ENCODE measurements at regions not wholly inside any gene's neighbourhood (a gene's known extent, or its start where the extent isn't known, plus 50 kb on each side); places are given as distances from the start of the nearest gene placed in this dataset.

DNA sequence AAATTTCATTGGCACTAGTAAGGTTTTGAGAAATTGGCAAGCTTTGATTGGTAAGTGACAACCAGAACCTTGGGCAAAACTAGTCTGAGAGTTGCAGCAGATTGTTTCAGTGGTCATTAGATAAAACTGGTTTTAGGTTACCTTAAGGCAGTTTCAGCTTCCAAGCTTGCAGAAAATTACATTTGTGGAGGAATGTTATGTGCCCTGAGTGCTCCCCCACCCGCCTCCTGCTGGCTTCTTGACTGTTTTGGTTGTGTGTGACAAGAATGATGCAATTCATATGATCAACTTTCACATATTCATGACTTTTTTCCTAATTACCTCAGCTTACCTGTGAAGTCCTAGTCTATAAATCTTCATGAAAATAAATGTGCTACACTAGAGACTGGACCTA, 599.5 kb upstream of the ZNF804A start:
- DNase-seq (ENCODE audit: extremely low spot score, unreplicated experiment): no peak
- H3K4me3 Mint-ChIP-seq: peak overlapping the region; percentile 2
- TF ChIP-seq, protein P1, sequence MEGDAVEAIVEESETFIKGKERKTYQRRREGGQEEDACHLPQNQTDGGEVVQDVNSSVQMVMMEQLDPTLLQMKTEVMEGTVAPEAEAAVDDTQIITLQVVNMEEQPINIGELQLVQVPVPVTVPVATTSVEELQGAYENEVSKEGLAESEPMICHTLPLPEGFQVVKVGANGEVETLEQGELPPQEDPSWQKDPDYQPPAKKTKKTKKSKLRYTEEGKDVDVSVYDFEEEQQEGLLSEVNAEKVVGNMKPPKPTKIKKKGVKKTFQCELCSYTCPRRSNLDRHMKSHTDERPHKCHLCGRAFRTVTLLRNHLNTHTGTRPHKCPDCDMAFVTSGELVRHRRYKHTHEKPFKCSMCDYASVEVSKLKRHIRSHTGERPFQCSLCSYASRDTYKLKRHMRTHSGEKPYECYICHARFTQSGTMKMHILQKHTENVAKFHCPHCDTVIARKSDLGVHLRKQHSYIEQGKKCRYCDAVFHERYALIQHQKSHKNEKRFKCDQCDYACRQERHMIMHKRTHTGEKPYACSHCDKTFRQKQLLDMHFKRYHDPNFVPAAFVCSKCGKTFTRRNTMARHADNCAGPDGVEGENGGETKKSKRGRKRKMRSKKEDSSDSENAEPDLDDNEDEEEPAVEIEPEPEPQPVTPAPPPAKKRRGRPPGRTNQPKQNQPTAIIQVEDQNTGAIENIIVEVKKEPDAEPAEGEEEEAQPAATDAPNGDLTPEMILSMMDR (conservative IDR thresholded peaks at IDR 0.05): no peak
- H3K9me3 Mint-ChIP-seq: peaks cover 5% of the 10 kb centered on the region
- H3K4me1 Mint-ChIP-seq (ENCODE audit: unreplicated experiment): peaks cover 14% of the 10 kb centered on the region
- no peaks in the 10 kb centered on the region for H3K27me3 Mint-ChIP-seq
- H3K27ac Mint-ChIP-seq: peak overlapping the region; percentile 71
- H3K36me3 Mint-ChIP-seq: peaks cover 3% of the 10 kb centered on the region

DNA sequence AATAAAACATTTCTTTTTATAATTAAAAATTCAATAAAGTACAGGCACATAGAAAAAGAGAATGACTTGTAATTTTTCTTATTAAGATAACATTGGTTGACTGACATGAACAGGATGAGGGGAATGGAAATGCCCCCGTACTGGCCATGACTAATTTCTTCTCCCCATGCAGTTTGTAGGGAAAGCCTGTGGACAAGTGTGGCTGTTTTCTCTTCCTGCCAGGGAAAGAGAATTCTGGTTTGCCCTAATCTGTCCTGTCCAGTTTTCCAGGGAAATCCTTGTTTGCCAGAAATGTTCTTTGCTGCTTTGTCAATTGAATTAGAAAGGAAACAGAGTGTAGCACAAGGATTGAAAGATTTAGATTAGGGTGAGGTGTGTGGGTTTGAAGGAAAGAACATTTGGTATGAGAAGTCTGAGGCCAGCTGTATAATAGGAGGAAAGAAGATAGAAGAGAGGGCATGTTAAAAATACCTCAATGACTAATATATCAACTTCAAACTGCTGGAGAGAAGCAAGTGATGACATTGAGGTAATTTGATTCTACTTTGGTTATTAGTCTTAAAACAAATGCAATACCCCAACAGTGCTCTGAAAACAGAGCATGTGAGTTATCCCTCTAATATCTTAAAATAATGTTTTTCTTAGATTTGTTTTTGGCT, 593.9 kb upstream of the ZNF804A start:
- TF ChIP-seq, protein P1 (conservative IDR thresholded peaks at IDR 0.05): no peak
- peaks cover 5% of the 10 kb centered on the region for H3K9me3 Mint-ChIP-seq
- no peaks in the 10 kb centered on the region for H3K27me3 Mint-ChIP-seq
- peaks cover 4% of the 10 kb centered on the region for H3K4me1 Mint-ChIP-seq (ENCODE audit: unreplicated experiment)
- DNase-seq (ENCODE audit: extremely low spot score, unreplicated experiment): no peak
- H3K27ac Mint-ChIP-seq: no peak overlapping the region
- no peak overlapping the region for H3K4me3 Mint-ChIP-seq
- H3K36me3 Mint-ChIP-seq: peaks cover 3% of the 10 kb centered on the region

DNA sequence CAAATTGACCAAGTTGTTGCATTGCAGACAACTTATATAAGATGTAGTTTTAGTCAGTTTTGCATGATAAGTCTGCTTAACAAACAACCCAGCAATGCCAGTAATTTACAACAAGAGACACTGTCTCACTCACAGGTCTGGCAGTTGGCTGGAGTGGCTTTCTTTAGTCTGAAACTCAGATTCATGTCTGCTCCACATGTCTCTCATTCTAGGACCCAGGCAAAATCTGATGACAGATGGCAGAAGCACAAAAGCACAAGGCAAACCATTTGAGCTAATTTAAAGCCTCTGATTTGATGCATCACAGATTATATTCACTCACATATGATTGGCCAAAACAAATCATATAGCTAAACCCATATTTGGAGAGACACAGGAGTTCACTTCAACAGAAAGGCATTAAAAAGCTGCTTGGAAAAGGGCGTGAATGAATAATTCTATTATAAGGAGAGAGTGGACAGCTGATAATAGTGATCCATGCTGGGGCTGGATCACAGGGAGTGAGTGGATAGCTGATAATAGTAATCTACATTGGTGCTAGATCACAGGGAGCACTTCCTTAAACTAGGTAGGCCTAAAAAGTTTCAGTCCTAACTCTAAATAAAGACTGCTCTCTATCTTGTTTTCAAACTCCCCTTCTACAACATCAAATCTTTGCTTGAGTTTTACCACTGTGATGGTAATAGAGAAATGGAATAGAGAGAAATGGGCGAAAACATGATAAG, 593.2 kb upstream of the ZNF804A start:
- peaks cover 3% of the 10 kb centered on the region for H3K36me3 Mint-ChIP-seq
- TF ChIP-seq, protein P1 (conservative IDR thresholded peaks at IDR 0.05): no peak
- peaks cover 4% of the 10 kb centered on the region for H3K4me1 Mint-ChIP-seq (ENCODE audit: unreplicated experiment)
- no peaks in the 10 kb centered on the region for H3K27me3 Mint-ChIP-seq
- no peak for DNase-seq (ENCODE audit: extremely low spot score, unreplicated experiment)
- no peak overlapping the region for H3K4me3 Mint-ChIP-seq
- H3K9me3 Mint-ChIP-seq: peaks cover 5% of the 10 kb centered on the region
- H3K27ac Mint-ChIP-seq: no peak overlapping the region

DNA sequence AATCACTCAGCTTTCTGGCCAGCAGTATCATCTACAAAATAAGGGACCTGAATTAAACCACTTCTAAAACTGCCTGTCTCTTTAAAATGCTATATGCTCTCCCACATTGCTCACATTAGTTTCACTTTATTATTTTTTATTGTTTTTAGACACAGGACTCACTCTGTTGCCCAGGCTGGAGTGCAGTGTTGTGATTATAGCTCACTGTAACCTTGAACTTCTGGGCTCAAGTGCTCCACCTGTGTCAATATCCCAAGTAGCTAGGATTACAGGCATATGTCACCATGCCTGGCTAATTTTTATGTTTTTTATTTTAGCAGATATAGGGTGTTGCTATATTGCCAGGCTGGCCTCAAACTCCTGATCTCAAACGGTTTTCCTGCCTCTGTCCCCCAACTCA, 591.3 kb upstream of the ZNF804A start:
- Mint-ChIP-seq H3K27me3 (no peaks in the 10 kb centered on the region), H3K4me1 (ENCODE audit: unreplicated experiment) (peaks cover 4% of the 10 kb centered on the region), H3K27ac (no peak overlapping the region), H3K4me3 (no peak overlapping the region), H3K36me3 (no peaks in the 10 kb centered on the region), H3K9me3 (no peaks in the 10 kb centered on the region)
- no peak for DNase-seq (ENCODE audit: extremely low spot score, unreplicated experiment)
- TF ChIP-seq, protein P1 (conservative IDR thresholded peaks at IDR 0.05): no peak

DNA sequence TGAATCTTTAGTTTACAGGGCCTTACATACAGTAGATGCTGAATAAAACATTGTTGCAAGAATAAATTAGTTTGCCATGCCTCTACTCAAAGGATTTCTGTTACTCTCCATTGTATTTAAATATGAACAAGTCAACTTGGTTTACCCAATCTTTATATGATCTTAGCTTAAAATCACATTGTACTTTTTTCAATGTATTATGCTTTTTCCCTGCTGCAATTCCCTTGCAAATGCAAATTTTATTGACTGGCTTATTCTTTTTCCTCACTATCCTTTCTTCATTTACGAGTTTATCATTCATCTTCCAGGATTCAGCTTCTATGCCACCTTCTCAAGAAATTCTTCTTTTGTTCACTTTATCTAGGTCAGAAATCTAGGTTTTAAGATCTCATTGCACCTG, 571.4 kb upstream of the ZNF804A start:
- TF ChIP-seq, protein P1 (conservative IDR thresholded peaks at IDR 0.05): no peak
- Mint-ChIP-seq H3K4me3 (no peak overlapping the region), H3K27me3 (no peaks in the 10 kb centered on the region), H3K9me3 (no peaks in the 10 kb centered on the region), H3K27ac (no peak overlapping the region), H3K36me3 (no peaks in the 10 kb centered on the region), H3K4me1 (ENCODE audit: unreplicated experiment) (no peaks in the 10 kb centered on the region)
- DNase-seq (ENCODE audit: extremely low spot score, unreplicated experiment): no peak

All from type B pancreatic cell (in vitro differentiated cells).